GM23338 (cell line): ENCODE measurements at regions not wholly inside any gene's neighbourhood (a gene's known extent, or its start where the extent isn't known, plus 50 kb on each side); places are given as distances from the start of the nearest gene placed in this dataset.

Experiments used
- CREB1 ChIP-seq: fragments of 250-450 bp; sonication (Bioruptor Pico); IDR thresholded peaks from 2 replicates; pipeline ENCODE4 v1.5.0; 2020; ENCODE audit warnings: low read depth, mild to moderate bottlenecking, moderate library complexity
- EZH2 ChIP-seq: fragments of 200-600 bp; sonication (generic); IDR thresholded peaks from one replicate; pipeline ENCODE4 v1.8.0; 2017; ENCODE audit warnings: antibody characterized with exemption, mild to moderate bottlenecking, low read depth; ENCODE audit not compliant: unreplicated experiment
- EZH2phosphoT487 ChIP-seq: fragments of 200-600 bp; sonication (generic); IDR thresholded peaks from one replicate; pipeline ENCODE4 v1.8.1; 2018; ENCODE audit warnings: antibody characterized with exemption; ENCODE audit not compliant: unreplicated experiment
- NANOG ChIP-seq: IDR thresholded peaks from 2 replicates; pipeline ENCODE4 v1.6.1; 2016; ENCODE audit warnings: antibody characterized with exemption, borderline replicate concordance
- POLR2AphosphoS5 ChIP-seq: IDR thresholded peaks from 2 replicates; pipeline ENCODE4 v1.6.1; 2016; ENCODE audit warnings: antibody characterized with exemption, low read depth
- ZNF114 ChIP-seq: fragments of 250-450 bp; sonication (Bioruptor Pico); IDR thresholded peaks from 2 replicates; pipeline ENCODE4 v1.5.0; 2020; ENCODE audit warnings: mild to moderate bottlenecking, moderate library complexity
- TF ChIP-seq, protein P1 (sequence below), 2 experiments: fragments of 200-600 bp in 1 of 2; sonication (generic) in 1 of 2; conservative IDR thresholded peaks; 2 replicates each; pipeline versions ENCODE4 v1.5.1 to v1.6.1; 2016 to 2017; ENCODE audit warnings: antibody characterized with exemption in 2 of 2, low read depth in 2 of 2, mild to moderate bottlenecking in 2 of 2, moderate library complexity in 1 of 2
- TF ChIP-seq, protein P2 (sequence below): IDR thresholded peaks from one replicate; pipeline ENCODE4 v1.6.1; 2018; ENCODE audit warnings: antibody characterized with exemption; ENCODE audit not compliant: unreplicated experiment
- TF ChIP-seq, protein P3 (sequence below): IDR thresholded peaks from 2 replicates; pipeline ENCODE4 v1.6.1; 2016; ENCODE audit warnings: antibody characterized with exemption

DNA sequence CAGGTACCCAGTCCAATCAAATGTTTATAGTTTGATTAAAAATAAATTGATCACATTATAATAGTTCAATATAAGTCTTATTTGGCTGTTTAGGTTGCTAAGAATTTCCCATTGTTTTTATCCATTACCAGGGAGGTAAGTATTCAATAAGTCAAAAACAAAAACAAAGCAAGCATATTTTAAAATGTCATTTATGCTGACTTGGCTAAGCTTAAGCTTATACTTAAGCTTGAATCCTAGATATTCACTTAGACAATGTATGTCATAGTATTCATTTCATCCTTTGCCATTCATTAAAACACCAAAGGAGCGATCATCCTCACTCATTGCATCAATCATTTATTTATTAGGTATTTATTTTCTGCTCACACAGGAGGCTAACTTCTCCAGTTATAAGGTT lies 144.9 kb downstream of the PRL start:
- TF ChIP-seq, protein P1, sequence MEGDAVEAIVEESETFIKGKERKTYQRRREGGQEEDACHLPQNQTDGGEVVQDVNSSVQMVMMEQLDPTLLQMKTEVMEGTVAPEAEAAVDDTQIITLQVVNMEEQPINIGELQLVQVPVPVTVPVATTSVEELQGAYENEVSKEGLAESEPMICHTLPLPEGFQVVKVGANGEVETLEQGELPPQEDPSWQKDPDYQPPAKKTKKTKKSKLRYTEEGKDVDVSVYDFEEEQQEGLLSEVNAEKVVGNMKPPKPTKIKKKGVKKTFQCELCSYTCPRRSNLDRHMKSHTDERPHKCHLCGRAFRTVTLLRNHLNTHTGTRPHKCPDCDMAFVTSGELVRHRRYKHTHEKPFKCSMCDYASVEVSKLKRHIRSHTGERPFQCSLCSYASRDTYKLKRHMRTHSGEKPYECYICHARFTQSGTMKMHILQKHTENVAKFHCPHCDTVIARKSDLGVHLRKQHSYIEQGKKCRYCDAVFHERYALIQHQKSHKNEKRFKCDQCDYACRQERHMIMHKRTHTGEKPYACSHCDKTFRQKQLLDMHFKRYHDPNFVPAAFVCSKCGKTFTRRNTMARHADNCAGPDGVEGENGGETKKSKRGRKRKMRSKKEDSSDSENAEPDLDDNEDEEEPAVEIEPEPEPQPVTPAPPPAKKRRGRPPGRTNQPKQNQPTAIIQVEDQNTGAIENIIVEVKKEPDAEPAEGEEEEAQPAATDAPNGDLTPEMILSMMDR (conservative IDR thresholded peaks at IDR 0.05; ENCODE audit: low read depth in 2 of 2): no peak
- TF ChIP-seq POLR2AphosphoS5 (no peak), EZH2phosphoT487 (no peak), EZH2 (no peak), NANOG (no peak), CREB1 (CRISPR knock-in tag) (no peak), ZNF114 (CRISPR knock-in tag) (no peak)
- TF ChIP-seq, protein P2, sequence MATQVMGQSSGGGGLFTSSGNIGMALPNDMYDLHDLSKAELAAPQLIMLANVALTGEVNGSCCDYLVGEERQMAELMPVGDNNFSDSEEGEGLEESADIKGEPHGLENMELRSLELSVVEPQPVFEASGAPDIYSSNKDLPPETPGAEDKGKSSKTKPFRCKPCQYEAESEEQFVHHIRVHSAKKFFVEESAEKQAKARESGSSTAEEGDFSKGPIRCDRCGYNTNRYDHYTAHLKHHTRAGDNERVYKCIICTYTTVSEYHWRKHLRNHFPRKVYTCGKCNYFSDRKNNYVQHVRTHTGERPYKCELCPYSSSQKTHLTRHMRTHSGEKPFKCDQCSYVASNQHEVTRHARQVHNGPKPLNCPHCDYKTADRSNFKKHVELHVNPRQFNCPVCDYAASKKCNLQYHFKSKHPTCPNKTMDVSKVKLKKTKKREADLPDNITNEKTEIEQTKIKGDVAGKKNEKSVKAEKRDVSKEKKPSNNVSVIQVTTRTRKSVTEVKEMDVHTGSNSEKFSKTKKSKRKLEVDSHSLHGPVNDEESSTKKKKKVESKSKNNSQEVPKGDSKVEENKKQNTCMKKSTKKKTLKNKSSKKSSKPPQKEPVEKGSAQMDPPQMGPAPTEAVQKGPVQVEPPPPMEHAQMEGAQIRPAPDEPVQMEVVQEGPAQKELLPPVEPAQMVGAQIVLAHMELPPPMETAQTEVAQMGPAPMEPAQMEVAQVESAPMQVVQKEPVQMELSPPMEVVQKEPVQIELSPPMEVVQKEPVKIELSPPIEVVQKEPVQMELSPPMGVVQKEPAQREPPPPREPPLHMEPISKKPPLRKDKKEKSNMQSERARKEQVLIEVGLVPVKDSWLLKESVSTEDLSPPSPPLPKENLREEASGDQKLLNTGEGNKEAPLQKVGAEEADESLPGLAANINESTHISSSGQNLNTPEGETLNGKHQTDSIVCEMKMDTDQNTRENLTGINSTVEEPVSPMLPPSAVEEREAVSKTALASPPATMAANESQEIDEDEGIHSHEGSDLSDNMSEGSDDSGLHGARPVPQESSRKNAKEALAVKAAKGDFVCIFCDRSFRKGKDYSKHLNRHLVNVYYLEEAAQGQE: no peak
- TF ChIP-seq, protein P3, sequence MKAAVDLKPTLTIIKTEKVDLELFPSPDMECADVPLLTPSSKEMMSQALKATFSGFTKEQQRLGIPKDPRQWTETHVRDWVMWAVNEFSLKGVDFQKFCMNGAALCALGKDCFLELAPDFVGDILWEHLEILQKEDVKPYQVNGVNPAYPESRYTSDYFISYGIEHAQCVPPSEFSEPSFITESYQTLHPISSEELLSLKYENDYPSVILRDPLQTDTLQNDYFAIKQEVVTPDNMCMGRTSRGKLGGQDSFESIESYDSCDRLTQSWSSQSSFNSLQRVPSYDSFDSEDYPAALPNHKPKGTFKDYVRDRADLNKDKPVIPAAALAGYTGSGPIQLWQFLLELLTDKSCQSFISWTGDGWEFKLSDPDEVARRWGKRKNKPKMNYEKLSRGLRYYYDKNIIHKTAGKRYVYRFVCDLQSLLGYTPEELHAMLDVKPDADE: no peak
